G401.6 (cell line): ENCODE measurements at regions not wholly inside any gene's neighbourhood (a gene's known extent, or its start where the extent isn't known, plus 50 kb on each side); places are given as distances from the start of the nearest gene placed in this dataset.

ENCODE experiments used
- FAIRE-seq: peaks from 2 replicates; lab custom pipeline; 2012; peaks lifted over from hg19 to GRCh38; lab: Jason Lieb, UNC

- FAIRE-seq = no peak
These were observed 88.3 kb upstream of the PLEKHG7 start for GRCh38 chr12:92614502-92614901.

DNA sequence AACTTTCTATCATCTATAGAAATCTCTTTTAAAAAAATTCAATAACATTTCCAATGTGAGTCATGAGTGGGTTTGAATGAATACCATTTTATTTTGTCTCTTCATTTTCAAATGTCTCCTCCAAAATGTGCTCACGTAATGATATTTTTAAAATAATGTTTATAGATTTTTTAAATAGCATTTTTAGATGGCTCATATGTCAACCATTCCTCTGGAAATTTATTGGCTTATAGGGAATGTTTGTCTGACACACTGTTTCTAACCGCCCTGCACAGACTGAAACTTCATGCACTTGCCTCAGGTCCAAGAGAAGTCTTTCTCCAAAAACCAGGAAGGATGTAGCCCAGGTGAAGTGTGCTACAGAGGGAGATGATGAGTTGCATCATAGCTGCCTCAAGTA, 88.8 kb upstream of the PLEKHG7 start:
- FAIRE-seq = no peak

GRCh38 chr12:92612611-92613010, 90.2 kb upstream of the PLEKHG7 start:
- no peak for FAIRE-seq

DNA sequence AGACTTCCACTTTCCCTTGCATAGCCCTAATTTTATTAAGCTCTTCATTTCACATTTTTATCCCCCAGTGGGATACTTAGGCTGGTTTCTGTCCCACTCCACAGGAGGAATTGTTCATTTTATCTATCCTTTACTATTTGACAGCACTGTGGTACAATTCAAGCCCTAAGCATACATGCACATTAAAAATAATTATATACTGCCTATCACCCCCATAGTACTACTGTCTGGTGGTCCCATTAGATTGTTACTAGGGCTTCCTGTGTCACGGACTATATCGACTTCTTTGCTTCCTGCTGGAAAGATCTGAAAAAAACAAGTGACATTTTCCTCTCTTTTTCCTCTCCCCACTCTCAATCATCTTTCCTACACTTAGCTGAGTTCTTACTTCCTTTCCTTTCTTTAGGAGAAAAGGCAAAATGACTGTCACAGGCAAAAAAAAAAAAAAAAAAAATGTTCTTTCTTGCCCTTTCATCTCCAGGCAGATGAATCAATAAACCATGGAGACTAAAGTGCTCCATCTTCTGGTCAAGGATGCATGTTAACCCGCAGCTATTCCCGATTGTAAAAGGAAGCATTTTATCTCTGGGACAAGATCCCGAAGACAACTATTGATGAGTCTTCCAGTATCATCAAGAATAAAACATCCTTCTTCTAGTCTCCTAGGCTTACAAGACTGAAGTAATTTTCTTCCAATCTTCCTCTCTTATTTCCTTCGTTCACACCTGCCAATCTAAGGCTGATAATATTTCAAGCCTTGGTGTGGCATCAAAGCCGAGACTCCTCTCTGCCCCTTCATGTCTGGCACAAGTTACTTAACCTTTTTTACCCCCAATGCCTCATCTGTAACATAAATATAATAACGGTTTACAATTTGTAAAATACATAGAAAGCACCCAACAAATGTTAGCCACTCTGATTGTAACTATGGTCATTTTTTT, 94.4 kb upstream of the PLEKHG7 start:
- FAIRE-seq = no peak

DNA sequence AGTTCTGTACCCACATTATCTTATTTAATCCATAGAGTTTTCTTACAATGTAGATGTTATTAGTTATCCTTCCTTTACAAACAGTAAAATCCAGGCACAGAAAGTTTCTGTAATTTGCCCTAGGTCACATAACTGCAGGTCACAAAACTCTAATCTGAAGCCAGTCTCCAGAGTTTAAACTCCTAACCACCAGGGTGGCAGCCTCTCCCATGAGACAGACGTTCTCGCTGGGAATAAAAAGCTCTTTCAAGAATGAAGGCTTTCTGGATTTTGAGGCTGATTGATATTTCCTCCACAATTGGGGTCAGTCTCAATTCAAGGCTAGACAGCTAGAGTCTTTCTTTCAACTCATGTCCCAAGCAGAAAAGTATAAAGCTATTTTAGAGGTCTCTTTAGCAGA, 95.8 kb upstream of the PLEKHG7 start:
- no peak for FAIRE-seq

DNA sequence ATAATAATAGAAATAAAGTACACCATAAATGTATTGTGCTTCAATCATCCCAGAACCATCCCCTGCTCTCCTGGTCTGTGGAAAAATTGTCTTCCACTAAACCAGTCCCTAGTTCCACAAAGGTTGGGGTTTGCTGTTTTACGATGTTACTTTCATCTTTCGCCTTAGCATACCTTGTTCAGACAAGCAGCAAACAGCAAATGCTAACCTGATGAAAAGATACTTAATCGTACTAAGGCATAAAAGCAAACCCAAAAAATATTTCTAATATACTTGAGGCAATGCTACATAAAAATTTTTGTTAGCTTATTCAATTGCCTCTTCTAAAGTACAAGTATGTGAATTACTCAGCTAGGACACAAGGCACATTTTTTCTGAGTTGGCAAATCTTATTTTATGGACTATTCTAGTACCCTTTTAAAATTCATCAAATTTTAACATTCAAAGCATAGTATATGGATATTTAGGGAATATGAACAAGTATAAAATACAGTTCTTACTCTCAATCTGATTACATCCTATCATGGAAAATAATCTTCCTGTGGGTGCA, 97.1 kb upstream of the PLEKHG7 start:
- no peak for FAIRE-seq

- no peak for FAIRE-seq
These were observed 98.0 kb upstream of the PLEKHG7 start for GRCh38 chr12:92604786-92605185.

DNA sequence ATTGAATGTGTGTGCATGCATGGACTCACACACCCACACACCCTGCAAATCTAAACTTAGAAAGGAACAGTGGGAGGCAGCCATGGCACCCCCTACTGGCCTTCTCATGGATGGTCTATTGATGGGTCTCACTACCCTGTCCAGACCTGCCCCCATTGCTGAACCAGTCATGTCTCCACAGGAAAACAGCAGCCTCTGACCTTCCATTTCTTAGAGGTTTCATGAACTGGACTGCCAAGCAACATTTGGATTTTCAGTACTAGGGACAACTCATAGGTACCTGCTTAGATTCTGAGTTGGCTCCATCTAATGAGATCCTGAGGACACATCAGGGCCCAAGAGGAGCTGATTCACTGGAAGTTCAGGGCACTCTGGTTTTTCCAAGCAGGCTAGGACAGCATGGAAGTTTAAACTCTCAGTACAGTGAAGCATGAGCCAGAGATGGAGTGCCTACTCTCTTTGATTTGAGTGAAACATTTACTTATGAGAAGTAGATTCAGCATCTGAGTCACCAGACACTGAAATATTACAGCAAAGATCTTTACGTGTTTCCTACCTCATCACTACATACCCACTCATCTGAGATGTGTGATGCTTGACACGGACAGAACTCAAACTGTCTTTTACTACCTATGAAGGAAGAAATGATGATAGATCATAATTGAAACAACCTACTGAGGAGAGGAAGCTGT, 98.9 kb upstream of the PLEKHG7 start:
- no peak for FAIRE-seq

GRCh38 chr12:92602930-92603623, 99.7 kb upstream of the PLEKHG7 start:
- FAIRE-seq = no peak

DNA sequence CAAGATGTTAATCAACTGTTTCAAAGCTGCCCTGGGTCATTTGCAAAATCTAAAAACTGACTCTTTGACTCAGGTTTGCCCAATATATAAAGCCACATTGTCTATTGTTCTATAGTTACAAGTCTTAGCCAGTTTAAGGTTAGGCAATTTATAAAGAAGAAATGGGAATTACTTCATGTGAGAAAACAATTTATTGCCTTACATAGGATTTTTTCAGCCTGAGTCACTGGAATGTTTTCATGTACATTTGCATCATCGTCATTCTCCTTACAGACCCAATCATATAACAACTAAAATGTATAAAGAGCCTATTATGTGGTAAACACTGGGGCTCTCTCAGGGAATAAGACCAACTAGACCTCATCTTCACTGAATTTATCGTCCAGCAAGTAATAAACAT, 100.3 kb upstream of the PLEKHG7 start:
- no peak for FAIRE-seq

DNA sequence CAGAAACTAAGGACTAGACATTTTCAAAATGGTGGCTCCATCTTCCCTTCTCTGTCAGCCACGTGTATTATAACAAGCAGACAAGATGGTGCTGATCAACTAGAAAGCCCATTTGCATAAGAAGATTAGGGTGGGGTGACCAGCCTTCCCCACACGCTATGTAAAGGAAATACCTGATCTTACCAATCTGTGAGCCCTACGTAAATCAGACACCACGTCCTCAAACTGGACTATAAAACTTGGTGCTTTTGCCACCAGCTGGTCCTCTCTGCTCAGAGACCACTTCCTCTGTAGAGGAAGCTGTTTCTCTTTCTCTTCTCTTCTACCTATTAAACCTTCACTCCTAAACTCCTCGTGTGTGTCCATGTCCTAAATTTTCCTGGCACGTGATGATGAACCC, 101.1 kb upstream of the PLEKHG7 start:
- no peak for FAIRE-seq

- no peak for FAIRE-seq
These were observed 101.6 kb upstream of the PLEKHG7 start for GRCh38 chr12:92601176-92601575.

DNA sequence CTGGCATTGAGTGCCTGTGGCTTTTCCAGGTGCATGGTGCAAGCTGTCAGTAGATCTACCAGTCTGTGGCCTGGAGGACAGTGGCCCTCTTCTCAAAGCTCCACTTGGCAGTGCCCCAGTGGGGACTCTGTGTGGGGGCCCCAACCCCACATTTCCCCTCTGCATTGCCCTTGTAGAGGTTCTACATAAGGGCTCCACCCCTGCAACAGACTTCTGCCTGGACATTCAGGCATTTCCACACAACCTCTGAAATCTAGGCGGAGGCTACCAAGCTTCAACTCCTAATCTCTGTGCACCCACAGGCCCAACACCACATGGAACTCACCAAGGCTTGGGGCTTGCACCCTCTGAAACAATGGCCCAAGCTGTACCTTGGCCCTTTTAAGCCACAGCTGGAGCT, 102.7 kb upstream of the PLEKHG7 start:
- FAIRE-seq = no peak

GRCh38 chr12:92597997-92598396, 104.8 kb upstream of the PLEKHG7 start:
- no peak for FAIRE-seq

DNA sequence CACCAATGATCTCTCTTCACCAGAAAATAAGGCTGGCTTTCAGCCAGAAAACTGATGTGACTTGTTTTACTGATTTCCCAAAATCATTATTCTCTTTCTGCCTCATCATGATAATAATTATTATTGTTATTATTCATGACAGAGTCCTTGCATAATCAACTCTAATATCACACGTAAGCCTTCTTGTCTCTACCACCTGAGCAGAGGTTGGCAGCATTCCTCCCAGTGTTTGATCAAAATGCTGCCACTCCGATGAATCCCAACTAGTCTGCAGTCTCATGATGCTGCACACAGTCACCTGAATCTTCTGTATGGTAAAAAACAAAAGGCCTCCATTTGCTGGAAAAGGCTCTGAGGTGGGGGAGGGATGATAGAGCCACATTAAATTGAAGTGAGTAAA, 105.7 kb upstream of the PLEKHG7 start:
- no peak for FAIRE-seq

DNA sequence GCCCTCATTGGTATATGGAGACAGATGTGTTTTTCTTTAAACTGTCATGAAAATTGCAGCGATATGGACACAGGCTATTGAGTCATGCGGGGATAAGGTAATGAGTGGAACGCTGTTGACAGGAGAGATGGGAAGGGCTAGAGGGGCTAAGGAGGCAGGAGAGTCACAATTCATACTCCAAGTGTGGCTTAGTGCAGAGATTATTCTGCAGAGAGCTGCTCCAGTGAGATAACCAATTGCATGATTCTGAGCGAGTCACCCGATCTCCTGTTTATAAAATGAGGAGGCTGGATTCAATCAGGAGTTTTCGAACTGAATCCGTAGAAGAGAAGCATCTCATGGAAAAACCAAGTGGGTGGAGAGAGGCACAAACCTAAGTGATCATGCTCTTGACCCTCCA, 106.4 kb upstream of the PLEKHG7 start:
- FAIRE-seq = no peak

DNA sequence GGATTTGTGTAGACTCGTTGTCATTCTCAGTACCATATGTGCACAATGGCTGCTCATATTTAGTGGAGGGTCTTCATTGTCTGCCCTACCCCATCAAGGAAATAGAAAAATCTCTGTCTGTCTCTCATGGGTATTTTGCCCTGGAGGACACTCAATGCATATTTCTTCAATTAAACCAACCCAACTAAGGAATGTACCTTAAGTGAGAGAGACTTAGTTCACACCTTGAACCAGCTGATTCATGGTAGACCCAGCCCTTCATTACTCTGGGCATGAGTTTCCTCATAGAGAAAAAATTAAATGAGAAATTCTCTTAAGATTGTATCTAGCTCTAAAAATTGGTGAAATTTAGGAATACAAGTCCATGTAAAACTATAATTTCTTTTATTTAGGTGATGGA, 107.1 kb upstream of the PLEKHG7 start:
- FAIRE-seq = no peak

- no peak for FAIRE-seq
These were observed 108.9 kb upstream of the PLEKHG7 start for GRCh38 chr12:92593734-92594402.

DNA sequence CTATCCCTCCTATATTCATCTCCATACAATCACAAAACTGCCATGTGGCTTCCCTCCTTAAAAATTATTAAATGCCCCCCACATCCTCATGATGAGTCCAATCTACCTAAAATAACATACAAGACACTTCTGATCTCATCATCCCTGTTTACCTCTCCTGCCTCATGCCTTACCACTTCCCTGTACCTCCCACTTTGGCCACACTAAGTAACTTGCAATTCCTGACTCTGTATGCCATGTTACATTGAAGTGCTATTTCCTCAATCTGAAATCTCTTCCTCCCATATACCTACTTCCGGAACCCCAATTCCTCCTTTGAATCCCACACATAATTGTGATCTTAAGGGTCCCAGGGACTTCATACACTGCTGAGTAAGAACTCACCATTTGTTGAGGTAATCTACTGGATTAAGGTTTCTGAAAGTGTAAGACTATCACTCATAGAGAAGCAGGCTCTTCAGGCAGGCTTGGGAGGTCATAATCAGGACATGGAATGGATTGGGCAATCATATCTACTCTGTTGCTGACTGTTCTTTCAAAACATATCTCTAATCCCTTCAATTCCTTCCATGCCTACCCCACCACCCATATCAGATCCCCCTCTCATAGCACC, 117.6 kb upstream of the PLEKHG7 start:
- no peak for FAIRE-seq

GRCh38 chr12:92583910-92584309, 118.9 kb upstream of the PLEKHG7 start:
- no peak for FAIRE-seq

DNA sequence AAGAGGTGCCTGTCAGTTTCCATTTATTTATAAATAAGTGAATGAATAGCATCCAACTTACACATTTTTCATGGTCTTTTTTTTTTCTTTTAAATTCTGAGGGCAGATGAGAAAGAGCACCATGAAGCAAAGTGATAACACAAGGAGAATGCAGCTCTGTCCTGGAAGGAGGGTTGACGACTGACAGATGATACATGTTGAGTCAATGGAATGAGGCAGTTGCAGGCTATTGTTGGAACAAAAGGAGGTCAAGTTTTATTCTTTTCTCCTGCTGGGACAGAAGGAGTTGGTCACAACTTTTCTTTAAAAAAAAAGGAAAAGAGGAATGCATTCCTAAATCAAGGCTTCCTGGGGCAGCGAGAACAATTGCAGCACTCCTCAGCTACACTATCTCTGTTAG, 119.9 kb upstream of the PLEKHG7 start:
- no peak for FAIRE-seq

DNA sequence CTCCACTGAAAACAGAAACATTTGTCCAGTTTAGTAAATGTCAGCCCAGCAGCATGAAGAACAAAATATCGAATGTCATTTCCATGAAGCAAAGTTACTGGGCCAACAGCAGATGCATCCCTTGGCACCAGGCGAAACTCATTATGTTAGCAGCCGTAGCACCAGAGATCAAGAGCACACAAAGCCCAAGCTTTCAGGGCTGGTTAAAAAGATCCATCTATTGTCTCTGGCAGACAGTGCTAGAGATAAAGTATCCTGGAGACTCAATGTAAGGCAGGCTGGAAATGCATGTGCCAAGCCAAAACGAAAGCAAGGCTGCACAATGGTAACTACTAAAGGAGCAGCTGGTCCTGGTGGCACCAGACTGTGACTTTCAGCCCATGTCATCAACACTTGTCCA, 120.3 kb upstream of the PLEKHG7 start:
- no peak for FAIRE-seq
